H1 (cell line): ENCODE measurements at regions not wholly inside any gene's neighbourhood (a gene's known extent, or its start where the extent isn't known, plus 50 kb on each side); places are given as distances from the start of the nearest gene placed in this dataset.

Source experiments
- CTBP2 ChIP-seq: IDR thresholded peaks from 2 replicates; pipeline ENCODE4 v1.7.0; 2011; ENCODE audit warnings: borderline replicate concordance, mild to moderate bottlenecking, moderate library complexity, mixed read lengths, low read length; ENCODE audit not compliant: insufficient read depth, insufficient read length
- EZH2 ChIP-seq: fragments of 200-600 bp; sonication (generic); IDR thresholded peaks from 2 replicates; pipeline ENCODE4 v1.7.1; 2012; ENCODE audit warnings: low read depth, mild to moderate bottlenecking, moderate library complexity, low read length, inconsistent platforms; ENCODE audit not compliant: severe bottlenecking
- GTF2F1 ChIP-seq: IDR thresholded peaks from 2 replicates; pipeline ENCODE4 v1.6.1; 2012; ENCODE audit warnings: low read depth, low read length, improper control_type of control experiment, borderline replicate concordance
- JUND ChIP-seq: IDR thresholded peaks from 2 replicates; pipeline ENCODE4 v1.6.1; 2011; ENCODE audit warnings: mild to moderate bottlenecking, improper control_type of control experiment, low read length
- NRF1 ChIP-seq: IDR thresholded peaks from 2 replicates; pipeline ENCODE4 v1.6.1; 2011; ENCODE audit warnings: mild to moderate bottlenecking, low read depth, low read length, improper control_type of control experiment
- POLR2A ChIP-seq, 2 experiments: IDR thresholded peaks; 1 replicate in 1 of 2; 2 replicates in 1 of 2; pipeline ENCODE4 v1.6.1; 2011; ENCODE audit warnings: low read depth in 2 of 2, low read length in 2 of 2, mild to moderate bottlenecking in 2 of 2; ENCODE audit errors: control extremely low read depth in 1 of 2
- RBBP5 ChIP-seq: IDR thresholded peaks from 2 replicates; pipeline ENCODE4 v1.7.1; 2012; ENCODE audit warnings: low read depth, mild to moderate bottlenecking, inconsistent platforms, low read length, moderate library complexity, borderline replicate concordance
- SP1 ChIP-seq: IDR thresholded peaks from 2 replicates; pipeline ENCODE4 v1.6.1; 2011; ENCODE audit warnings: low read depth, low read length
- TAF1 ChIP-seq: IDR thresholded peaks from 2 replicates; pipeline ENCODE4 v1.6.1; 2011; ENCODE audit warnings: mild to moderate bottlenecking, low read depth, low read length
- TF ChIP-seq, protein P1 (sequence below), 3 experiments: IDR thresholded peaks; 1 replicate in 2 of 3; 2 replicates in 1 of 3; pipeline versions ENCODE4 v1.5.1 to v1.6.1; 2011; ENCODE audit warnings: low read length in 3 of 3, mild to moderate bottlenecking in 3 of 3, inconsistent platforms in 2 of 3, low read depth in 1 of 3, moderate library complexity in 1 of 3; ENCODE audit not compliant: insufficient read depth in 1 of 3; ENCODE audit errors: control extremely low read depth in 1 of 3

DNA sequence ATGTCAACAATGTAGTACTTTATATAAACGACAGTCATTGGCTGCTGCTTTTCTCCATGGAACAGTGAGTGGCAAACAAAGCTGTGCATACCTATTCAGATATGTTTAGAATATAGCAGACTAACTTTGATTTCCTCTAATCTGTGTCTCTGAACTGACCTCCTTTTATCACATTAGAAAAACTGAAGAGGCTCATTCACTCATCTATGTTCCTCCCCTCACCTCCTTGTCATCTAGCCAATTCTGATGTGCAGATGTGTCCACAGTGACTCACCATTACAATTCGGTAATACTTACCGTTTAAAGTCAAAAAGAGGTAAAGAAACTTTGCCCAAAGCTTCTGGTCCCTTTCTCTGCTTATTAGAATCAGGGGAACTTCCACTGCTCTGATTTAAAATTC is 51.5 kb upstream of the RPS13 start:
- TF ChIP-seq, protein P1, sequence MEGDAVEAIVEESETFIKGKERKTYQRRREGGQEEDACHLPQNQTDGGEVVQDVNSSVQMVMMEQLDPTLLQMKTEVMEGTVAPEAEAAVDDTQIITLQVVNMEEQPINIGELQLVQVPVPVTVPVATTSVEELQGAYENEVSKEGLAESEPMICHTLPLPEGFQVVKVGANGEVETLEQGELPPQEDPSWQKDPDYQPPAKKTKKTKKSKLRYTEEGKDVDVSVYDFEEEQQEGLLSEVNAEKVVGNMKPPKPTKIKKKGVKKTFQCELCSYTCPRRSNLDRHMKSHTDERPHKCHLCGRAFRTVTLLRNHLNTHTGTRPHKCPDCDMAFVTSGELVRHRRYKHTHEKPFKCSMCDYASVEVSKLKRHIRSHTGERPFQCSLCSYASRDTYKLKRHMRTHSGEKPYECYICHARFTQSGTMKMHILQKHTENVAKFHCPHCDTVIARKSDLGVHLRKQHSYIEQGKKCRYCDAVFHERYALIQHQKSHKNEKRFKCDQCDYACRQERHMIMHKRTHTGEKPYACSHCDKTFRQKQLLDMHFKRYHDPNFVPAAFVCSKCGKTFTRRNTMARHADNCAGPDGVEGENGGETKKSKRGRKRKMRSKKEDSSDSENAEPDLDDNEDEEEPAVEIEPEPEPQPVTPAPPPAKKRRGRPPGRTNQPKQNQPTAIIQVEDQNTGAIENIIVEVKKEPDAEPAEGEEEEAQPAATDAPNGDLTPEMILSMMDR (IDR thresholded peaks at IDR 0.05; ENCODE audit: control extremely low read depth in 1 of 3, insufficient read depth in 1 of 3, low read depth in 1 of 3, low read length in 3 of 3) = no peak
- TF ChIP-seq RBBP5 (no peak), JUND (no peak), EZH2 (no peak), SP1 (no peak), NRF1 (no peak), TAF1 (no peak), GTF2F1 (no peak), POLR2A (IDR thresholded peaks at IDR 0.05; ENCODE audit: control extremely low read depth in 1 of 2, low read depth in 2 of 2, low read length in 2 of 2) (no peak), CTBP2 (no peak)
